Fibroblast of skin of abdomen (primary cell): ENCODE measurements at regions not wholly inside any gene's neighbourhood (a gene's known extent, or its start where the extent isn't known, plus 50 kb on each side); places are given as distances from the start of the nearest gene placed in this dataset.
"Not testable (repeated sequence)": the region's sequence is repeated elsewhere in the genome, so short reads cannot be mapped to it uniquely, and the experiment has no call there.

Source experiments
- DNase-seq: peaks from one replicate; pipeline ENCODE4 v3.0.0-alpha.2; 2013

DNA sequence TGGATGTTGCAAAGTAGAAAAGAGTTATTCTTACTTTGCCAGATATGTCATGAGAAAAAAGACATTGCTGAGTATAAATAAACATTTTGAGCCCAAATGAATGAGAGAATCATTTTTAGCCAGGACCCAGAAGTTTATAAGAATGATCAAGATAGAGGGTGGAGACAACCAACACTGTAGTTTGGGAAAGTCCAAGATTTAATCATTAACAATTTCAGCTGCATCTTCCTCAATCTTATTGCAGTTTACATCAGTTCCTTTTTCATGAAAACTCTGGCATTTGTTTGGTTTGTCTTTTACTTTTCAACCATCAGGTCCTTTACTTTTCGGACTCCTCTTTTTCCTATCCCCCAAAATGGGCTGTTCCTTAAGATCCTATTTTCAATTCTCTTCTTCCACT lies 645.9 kb downstream of the ANKRD50 start:
- DNase-seq: no peak

DNA sequence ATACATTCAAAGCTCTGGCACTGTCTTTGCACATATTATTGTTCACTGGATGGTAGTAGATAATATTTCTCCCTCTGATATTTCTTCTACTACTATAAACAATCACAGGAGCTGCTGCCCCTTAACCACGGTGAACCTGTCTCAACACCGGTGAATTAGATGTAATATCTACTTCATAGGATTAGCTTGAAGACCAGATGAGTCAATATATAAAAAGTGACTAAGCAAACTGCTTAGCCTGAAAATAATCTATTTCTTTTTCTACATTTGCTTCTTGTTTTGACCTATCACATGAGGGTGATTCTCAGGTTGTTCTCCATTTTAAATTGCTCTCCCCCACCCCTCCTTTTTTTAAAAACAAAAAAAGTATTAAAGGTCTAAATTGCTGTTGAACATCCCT lies 645.5 kb downstream of the ANKRD50 start:
- DNase-seq: no peak

DNA sequence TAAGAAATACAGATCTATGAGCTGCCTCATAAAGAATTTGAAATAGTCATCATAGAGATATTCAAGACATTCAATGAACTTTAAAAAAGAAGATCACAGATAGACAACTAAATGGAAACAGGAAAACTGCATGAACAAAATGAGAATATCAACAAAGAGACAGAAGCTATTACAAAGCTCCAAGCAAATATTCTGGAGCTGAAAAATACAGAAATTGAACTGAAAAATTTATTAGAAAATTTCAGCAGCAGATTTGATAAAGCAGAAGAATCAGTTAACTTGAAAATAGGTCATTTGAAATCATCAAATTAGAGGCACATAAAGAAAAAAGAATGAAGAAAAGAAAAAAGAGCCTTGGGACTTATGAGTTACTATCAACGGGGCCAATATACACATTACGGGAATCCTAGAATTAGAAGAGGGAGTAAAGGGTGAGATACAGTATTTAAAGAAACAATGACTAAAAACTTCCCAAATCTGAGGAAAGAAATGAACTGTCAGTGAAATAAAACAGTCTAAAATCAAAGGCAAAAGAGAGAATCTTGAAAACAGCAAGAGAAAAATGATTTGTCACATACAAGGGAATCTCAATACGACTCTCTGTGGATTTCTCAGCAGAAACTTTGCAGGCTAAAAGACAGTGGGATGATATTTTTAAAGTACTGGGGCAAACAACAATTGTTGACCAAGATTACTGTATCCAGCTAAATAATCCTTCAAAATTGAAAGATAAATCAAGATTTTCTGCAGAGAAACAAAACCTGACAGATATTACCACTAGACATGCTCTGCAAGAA lies 641.6 kb downstream of the ANKRD50 start:
- DNase-seq: no peak

DNA sequence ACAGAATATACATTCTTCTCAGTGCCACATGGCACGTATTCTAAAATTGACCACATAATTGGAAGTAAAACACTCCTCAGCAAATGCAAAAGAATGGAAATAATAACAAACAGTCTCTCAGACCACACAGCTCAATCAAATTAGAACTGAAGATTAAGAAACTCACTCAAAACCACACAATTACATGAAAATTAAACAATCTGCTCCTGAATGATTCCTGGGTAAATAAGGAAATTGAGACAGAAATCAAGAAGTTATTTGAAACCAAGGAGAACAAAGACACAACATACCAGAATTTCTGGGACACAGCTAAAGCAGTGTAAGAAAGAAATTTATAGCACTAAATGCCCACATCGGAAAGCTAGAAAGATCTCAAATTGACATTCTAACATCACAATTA lies 637.3 kb downstream of the ANKRD50 start:
- DNase-seq: not testable (repeated sequence)

DNA sequence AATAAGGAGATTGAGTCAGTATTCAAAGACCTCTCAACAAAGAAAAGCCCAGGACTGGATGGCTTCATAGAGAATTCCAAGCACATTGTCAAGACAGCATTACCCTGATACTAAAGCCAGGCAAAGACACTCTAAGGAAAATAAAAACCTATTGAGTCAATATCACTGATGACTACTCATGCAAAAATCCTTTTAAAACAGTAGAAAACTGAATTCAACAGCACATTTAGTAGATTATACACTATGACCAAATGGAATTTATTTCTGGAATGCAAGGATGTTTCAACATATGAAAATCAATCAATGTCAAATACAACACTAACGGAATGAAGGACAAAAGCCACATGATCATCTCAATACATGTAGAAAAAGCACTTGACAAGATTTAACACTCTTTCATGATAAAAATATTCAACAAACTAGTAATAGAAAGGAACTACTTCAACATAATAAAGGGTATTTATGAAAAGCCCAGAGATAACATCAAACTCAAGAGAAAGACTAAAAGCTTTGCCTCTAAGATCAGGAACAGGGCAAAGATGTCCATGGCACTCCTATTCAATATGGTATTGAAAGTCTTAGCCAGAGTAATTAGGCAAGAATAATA lies 633.3 kb downstream of the ANKRD50 start:
- peak; percentile 80 for DNase-seq

DNA sequence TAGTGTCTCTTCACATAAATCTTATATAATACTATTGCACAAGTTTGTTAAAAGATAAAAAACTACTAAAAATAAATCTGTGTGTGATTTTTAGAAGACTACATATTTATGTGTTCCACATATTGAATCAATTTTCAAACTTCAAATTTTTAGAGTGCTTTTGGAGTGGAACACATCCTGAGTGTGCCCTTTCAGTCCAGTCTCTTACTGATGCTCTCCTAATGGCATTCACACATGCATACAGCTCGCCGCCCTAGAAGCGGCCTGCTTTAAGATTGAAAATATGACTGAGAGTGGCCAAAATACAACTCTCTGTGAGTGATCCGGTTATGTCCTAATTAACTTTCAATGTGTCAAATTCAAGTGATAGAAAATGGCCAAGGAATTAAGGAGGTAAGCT lies 628.8 kb downstream of the ANKRD50 start:
- peak; percentile 51 for DNase-seq

DNA sequence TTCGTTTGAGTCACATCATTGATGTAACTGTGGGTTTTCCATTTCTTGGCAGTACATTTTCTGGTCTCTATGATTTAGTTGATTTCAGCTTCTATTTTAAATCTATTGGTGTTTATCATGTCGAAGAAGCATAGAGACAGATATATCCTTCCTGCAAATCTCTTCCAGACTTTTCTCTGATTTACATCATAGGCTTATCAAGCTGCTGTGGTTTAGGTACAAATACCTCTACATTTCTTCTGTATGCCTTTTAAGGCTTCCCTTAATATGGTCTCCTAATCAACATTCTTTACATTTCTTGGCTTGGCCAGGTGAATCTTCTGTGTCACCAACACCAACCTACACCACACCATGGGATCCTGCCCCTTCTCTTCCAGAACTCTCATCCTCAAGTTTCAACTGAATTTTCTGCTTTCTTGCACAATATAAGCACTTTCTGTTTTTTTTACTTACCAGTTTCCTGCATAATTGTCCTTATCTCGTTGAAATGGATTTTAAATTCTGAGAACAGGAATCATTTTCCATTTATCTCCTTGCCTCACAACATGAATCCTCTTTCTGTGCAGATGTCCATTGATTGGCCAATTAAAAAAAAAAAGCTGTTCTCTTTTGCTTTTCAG lies 626.9 kb downstream of the ANKRD50 start:
- DNase-seq: peak; percentile 44

DNA sequence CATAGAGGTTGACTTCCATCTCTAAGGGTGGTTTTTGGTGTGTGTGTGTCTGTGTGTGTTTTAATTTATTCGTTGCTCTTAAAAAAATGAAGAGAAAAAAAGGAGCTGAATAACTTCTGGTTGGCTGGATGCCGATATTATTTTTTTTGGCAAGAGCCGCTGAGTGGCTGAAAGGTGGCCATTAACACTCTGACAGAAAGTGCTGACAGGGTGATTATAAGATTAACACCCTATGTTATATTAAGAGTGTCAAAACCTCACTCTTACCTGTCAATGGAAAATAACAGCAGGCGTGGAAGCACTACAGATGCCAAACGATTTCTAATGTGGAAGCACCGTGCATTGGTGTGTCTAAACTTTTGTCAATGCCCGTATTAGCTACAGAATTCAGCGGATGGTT lies 622.5 kb downstream of the ANKRD50 start:
- DNase-seq: no peak

DNA sequence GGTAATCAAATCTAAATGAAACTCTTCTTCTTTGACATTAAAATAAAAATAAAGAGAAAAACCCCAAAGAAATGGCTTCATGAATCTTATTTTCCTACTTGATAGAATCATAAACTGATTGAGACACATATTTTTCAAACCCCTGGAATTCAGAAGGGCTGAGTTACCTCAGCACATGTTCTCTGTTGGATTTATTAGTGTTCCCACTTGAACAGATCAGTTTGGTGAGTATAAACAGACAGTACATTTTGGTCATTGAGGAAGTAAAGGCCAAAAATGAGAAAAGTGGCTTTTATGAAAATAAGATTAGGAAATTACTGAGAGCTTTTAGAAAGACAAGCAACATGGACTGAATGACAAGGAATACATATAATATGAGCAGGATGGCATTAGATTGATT lies 620.4 kb downstream of the ANKRD50 start:
- no peak for DNase-seq

DNA sequence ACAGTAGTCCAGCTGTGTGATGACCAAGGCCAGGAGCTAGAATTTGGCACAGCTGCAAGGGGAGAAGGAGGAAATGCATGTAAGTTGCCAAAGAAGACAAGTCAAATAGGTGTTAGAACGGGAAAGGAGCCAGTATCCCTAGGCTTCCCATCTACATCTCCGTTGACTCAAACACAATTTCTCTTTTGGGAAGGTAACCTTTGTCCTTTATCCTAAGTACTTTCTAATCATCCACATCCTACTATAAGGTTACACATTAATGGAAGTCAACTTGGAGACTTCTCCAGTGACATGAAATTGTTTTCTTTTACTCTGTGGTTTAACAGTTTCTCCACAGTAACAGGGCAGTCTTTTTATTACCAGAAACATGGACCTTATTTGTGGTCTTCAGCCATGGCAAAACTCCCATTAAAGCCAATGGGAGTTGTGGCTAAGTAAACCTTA lies 620.0 kb downstream of the ANKRD50 start:
- DNase-seq: no peak

DNA sequence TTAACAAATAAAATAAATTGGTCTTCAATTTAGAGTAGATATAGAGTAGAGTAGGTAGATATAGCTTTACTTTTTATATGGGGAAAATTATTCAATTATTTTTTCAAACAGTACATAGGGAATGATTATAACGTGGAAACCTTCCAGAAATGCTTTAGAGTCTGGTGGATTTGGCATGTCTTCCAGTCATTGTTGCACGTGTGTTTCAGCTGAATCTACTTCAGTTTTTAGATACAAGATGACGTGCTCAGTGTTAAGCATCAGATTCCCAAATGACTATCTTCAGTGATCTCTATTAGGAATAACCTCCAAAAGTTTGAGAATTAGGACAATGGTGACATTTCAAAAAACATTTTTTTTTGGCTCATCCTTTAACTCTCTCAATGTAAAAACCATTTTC lies 616.9 kb downstream of the ANKRD50 start:
- peak; percentile 47 for DNase-seq

DNA sequence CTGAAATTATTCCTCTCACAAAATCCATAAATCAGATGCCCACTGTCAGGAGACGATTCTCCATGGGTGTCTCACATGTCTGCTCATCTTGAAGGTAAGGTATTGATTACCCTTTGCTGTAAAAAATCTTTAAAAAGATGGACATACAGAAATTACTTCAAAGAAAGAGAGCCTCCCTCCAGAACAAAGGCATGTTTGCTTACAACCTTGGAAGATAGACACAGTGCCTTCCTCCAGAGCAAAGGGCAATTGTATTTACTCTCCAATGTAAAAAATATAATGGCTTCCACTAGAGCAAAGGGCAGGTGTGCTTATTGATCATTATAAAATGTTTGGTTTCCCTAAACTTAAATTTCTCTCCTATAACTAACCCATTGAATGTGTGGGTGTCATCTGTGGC lies 616.2 kb downstream of the ANKRD50 start:
- DNase-seq: no peak

DNA sequence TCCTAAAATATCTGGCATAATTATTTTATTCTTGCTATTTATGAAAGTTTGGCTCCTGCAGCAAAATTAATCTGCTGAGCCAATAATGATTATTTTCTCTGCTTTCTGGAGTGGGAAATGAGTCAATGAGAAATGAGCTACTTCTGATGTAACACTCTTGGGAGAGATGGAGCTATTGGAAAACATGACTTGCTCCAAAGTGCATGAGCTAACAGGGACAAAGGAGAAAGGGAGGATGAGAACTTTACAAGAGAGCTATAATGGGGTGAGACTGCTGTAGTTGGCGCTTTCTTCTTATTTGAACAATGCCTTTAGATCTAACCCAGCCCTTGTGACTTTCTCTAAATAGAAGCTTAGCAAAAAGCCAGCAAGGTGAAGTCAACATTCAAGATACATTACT lies 615.1 kb downstream of the ANKRD50 start:
- no peak for DNase-seq

DNA sequence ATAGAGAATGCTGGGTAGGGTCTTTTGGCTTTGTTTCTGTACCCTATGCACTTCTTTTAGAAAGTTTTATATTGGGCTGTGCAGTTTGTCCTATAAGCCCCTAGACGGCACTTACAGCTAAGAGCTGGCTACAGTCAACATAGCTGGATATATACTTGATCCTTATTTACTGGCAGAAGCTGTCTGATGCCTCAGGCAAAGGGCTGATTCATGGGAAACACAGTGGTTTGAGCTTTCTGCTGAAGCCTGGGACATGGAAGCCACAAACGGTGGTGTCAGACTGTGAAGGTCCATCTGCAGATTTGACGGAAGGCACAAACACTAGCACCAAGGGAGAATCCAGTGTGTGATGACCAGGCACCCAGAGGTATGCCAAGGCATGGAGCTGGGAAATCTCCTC lies 608.4 kb downstream of the ANKRD50 start:
- DNase-seq: no peak

DNA sequence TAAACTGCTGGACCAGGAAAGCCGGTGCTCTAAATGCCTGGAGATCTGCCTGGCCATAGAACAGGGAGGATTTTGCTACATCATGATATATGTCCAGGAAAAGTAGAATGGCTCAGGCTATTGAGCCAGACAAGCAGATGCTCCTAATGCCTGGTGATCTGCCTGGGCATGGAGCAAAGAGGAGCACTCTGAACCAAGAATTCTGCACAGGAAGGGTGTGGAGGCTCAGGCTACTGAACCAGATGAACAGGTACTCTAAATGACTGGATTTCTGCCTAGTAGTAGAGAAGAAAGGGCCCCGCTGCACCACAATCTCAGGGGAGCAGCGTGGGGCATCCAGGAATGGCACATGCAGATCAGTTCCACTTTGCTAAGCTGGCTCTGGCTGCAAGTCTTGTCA lies 607.9 kb downstream of the ANKRD50 start:
- no peak for DNase-seq

DNA sequence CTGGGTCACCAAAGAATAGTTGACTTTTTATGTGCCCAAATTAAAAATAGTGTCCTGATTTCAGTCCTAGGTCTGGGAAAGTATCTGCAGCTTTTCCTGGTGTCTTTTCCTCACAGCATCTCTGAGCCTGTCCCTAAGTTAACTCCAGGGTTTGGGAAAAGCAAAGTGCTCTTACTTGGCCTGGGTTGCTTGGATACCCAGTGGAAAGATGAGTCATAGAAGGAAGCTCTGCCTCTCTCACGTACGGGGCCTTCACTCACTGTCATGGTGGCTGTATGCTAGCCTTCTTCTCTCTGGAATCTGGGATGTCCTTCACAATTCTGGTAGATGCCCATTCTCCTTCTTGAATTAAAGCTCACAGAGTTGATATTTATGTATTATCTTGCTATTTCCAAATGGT lies 607.3 kb downstream of the ANKRD50 start:
- no peak for DNase-seq

DNA sequence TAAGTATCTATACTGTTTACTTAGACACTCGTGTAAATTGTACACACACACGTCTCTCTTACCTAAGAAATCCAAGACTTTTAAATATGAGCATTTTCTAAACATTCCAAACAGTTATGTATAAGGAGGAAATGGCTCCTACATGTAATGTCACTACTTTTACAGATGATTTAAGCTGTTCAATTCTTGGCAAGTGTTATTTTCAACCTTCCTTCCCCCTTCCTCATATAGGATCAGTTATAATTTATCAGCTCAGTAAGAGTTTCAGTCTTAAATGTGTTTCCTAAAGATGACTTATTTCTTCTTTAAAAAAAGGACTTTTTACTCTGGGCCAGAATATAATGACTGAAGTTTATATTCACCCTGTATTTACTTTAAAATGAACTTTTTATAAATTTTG lies 601.1 kb downstream of the ANKRD50 start:
- no peak for DNase-seq

DNA sequence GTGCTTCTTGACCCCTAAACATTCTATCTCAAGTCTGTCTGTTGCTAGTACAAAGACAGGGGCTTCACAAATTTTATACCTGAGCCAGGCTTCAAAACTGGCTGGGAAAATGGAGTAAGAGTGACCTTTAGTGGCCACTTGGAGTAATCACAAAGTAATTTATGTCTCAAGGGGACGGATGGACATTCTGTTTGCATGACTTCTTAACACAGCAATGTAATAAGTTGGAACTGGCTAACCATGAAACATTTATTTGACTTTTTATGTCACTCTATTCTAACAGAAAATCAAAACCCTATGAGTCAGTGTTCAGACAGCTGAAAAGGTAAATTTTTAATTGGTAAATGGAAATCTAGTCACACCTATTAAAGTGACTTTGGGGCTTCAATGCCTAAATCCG lies 600.6 kb downstream of the ANKRD50 start:
- peak; percentile 76 for DNase-seq

DNA sequence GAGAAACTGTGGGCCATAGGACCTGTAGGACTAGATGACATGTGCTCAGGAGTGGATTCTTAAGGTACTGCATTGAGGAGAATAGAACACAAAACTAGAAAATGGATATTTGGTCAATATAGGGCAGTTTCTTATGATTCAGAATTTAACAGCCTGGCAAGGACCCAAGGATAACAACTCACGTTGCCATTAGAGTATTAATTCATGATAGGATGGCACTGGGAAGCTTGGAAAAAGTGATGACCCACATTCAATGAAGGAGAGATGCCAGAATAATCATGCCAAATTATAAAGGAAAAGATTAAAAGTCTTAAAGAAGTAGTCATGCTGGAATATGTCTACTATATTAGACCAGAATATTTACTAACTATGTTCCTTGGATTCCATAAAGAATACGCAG lies 594.5 kb downstream of the ANKRD50 start:
- DNase-seq: no peak

DNA sequence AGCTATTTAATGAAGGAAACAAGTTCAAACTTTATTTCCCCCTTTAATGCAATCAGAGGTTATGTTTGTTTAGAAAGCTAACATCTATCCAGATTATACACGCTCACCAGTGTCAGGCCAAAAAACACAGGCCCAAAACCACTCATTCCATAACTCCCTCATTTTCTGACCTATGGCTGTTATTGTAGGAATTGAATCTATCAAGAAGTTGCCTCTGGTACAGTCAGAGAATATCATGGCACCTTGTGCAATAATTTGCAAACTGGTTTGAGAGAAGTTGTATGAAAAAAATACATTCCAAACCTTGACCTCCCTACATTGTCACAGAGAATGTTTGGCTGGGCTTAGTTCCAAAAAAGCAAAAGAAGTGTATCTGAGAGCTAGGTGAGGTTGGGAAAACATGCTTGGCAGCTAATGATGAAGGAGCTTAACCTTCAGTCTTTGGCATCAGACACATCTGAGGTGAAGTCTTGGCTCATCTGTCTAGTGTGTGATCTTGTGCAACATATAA lies 591.0 kb downstream of the ANKRD50 start:
- peak; percentile 62 for DNase-seq

DNA sequence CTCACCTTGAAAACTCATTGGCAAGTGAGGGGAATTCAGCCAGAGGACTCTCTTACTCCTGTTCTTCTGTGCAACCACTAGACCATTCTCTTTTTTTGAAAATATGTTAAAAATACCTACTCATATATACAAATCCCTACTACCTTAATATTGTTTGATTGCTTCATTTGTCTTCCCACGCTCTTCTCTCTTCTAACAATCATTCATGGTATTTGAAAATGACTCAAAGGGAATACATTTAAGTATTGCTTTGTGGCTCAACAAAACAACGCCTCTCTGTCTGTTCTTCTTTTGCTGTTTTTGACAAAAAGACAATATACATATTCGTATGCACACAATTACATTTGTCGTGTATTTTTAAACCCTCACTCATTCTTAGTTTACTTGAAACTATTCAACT lies 589.4 kb downstream of the ANKRD50 start:
- DNase-seq: no peak

DNA sequence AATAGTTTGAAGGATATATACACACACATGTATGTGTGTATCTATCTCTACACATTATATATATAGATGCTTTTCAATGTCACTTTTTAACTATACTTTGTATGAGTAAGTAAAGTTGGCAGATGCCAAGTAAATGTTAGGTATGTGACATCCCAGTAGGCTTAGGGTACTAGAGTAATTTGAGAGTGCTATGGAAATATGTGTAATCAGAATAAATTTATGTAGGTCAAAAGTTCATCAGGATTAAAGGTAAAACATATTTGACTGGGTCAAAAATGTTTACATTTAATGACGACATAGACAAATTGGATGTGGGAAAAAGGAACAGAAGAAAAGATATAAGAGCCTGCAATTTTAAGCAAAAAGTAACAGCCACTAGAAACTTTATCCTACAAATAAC lies 588.8 kb downstream of the ANKRD50 start:
- no peak for DNase-seq

DNA sequence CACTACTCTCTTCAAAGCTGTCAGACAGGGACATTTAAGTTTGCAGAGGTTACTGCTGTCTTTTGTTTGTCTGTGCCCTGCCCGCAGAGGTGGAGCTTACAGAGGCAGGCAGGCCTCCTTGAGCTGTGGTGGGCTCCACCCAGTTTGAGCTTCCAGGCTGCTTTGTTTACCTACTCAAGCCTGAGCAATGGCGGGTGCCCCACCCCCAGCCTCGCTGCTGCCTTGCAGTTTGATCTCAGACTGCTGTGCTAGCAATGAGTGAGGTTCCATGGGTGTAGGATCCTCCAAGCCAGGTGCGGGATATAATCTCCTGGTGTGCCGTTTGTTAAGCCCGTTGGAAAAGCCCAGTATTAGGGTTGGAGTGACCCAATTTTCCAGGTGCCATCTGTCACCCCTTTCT lies 581.2 kb downstream of the ANKRD50 start:
- DNase-seq: not testable (repeated sequence)

DNA sequence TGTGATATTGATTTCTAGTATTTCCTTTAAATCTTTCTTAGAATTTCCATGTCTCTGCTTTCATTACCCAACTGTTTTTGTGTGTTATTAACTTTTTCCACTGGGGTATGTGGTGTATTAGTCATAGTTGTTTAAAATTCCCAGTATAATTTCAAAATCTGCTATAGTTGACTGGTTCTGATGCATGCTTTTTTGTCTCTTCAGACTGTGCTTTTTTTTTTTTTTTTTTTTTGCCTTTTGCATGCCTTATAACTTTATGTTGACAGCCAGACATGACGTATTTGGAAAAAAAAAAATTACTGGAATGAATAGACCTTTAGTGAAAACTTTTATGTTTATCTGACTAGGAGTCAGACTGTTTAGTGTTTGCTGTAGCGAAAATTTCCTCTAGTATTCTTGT lies 580.4 kb downstream of the ANKRD50 start:
- no peak for DNase-seq
